OCI-LY1 (cell line): ENCODE measurements at regions not wholly inside any gene's neighbourhood (a gene's known extent, or its start where the extent isn't known, plus 50 kb on each side); places are given as distances from the start of the nearest gene placed in this dataset.

Experiments
- H2AFZ ChIP-seq: fragments of 200-600 bp; sonication (generic), shearing (Covaris generic); 2 replicates; pipeline ENCODE4 v1.6.0; 2014; ENCODE audit warnings: antibody characterized with exemption, mild to moderate bottlenecking, low read length
- H3F3A ChIP-seq: fragments of 200-600 bp; sonication (generic), shearing (Covaris generic); 2 replicates; pipeline ENCODE4 v1.6.0; 2014; ENCODE audit warnings: mild to moderate bottlenecking, antibody characterized with exemption, low read length, moderate library complexity; ENCODE audit not compliant: insufficient read depth
- H3K27ac ChIP-seq: fragments of 200-600 bp; sonication (generic); 2 replicates; pipeline ENCODE4 v1.5.1; 2014; ENCODE audit warnings: low read length, mixed run types, mild to moderate bottlenecking, low read depth; ENCODE audit not compliant: poor library complexity, severe bottlenecking
- H3K27me3 ChIP-seq: fragments of 200-600 bp; sonication (generic); 2 replicates; pipeline ENCODE4 v1.6.0; 2014; ENCODE audit warnings: antibody characterized with exemption, mild to moderate bottlenecking, low read length, moderate library complexity; ENCODE audit not compliant: insufficient read depth
- H3K36me3 ChIP-seq: fragments of 200-600 bp; sonication (generic); 2 replicates; pipeline ENCODE4 v1.6.1; 2014; ENCODE audit warnings: mild to moderate bottlenecking, antibody characterized with exemption, low read length, moderate library complexity, mixed read lengths; ENCODE audit not compliant: insufficient read depth
- H3K4me1 ChIP-seq: fragments of 200-600 bp; sonication (generic); 2 replicates; pipeline ENCODE4 v1.5.1; 2014; ENCODE audit warnings: mild to moderate bottlenecking, low read length, moderate library complexity; ENCODE audit not compliant: insufficient read depth, severe bottlenecking
- H3K4me2 ChIP-seq: fragments of 200-600 bp; sonication (generic), shearing (Covaris generic); 2 replicates; pipeline ENCODE4 v1.6.1; 2014; ENCODE audit warnings: low read length
- H3K4me3 ChIP-seq: fragments of 200-600 bp; sonication (generic); 2 replicates; pipeline ENCODE4 v1.5.1; 2014; ENCODE audit warnings: low read length, low read depth, mild to moderate bottlenecking, mixed read lengths; ENCODE audit not compliant: poor library complexity, severe bottlenecking
- H3K79me2 ChIP-seq: fragments of 200-600 bp; shearing (Covaris generic); 2 replicates; pipeline ENCODE4 v1.6.1; 2016; ENCODE audit warnings: mixed run types, low read length, mixed read lengths; ENCODE audit not compliant: insufficient read depth
- H3K9ac ChIP-seq: fragments of 200-600 bp; sonication (generic), shearing (Covaris generic); 2 replicates; pipeline ENCODE4 v1.6.1; 2014; ENCODE audit warnings: mild to moderate bottlenecking, low read length, mixed read lengths
- H3K9me2 ChIP-seq: fragments of 200-600 bp; sonication (generic), shearing (Covaris generic); 2 replicates; pipeline ENCODE4 v1.6.1; 2014; ENCODE audit warnings: low read depth, mild to moderate bottlenecking, low read length, mixed read lengths
- H3K9me3 ChIP-seq: fragments of 200-600 bp; shearing (Covaris generic); 2 replicates; pipeline ENCODE4 v1.6.1; 2014; ENCODE audit warnings: low read length, mixed read lengths
- H4K20me1 ChIP-seq: fragments of 200-600 bp; sonication (generic), shearing (Covaris generic); 2 replicates; pipeline ENCODE4 v1.6.0; 2016; ENCODE audit warnings: mild to moderate bottlenecking, low read length; ENCODE audit not compliant: insufficient read depth
- EZH2 ChIP-seq: fragments of 200-600 bp; sonication (generic), shearing (Covaris generic); IDR thresholded peaks from 2 replicates; pipeline ENCODE4 v1.8.0; 2017; ENCODE audit warnings: borderline replicate concordance, mixed run types, mild to moderate bottlenecking, antibody characterized with exemption, low read length, moderate library complexity, mixed read lengths
- TF ChIP-seq, protein P1 (sequence below): fragments of 200-600 bp; sonication (generic), shearing (Covaris generic); IDR thresholded peaks from 2 replicates; pipeline ENCODE4 v1.5.1; 2017; ENCODE audit warnings: mild to moderate bottlenecking, antibody characterized with exemption, low read length, moderate library complexity, mixed read lengths

- Histone ChIP-seq H3K4me3 (no peak overlapping the region), H3K9ac (no peak overlapping the region), H3K4me2 (no peak overlapping the region), H3K4me1 (no peaks in the 10 kb centered on the region), H3K9me2 (no peaks in the 10 kb centered on the region), H3K79me2 (no peaks in the 10 kb centered on the region), H4K20me1 (no peaks in the 10 kb centered on the region), H3K36me3 (no peaks in the 10 kb centered on the region), H3K27ac (no peak overlapping the region), H3F3A (no peaks in the 10 kb centered on the region), H2AFZ (no peak overlapping the region), H3K9me3 (no peaks in the 10 kb centered on the region), H3K27me3 (no peaks in the 10 kb centered on the region)
- TF ChIP-seq, protein P1, sequence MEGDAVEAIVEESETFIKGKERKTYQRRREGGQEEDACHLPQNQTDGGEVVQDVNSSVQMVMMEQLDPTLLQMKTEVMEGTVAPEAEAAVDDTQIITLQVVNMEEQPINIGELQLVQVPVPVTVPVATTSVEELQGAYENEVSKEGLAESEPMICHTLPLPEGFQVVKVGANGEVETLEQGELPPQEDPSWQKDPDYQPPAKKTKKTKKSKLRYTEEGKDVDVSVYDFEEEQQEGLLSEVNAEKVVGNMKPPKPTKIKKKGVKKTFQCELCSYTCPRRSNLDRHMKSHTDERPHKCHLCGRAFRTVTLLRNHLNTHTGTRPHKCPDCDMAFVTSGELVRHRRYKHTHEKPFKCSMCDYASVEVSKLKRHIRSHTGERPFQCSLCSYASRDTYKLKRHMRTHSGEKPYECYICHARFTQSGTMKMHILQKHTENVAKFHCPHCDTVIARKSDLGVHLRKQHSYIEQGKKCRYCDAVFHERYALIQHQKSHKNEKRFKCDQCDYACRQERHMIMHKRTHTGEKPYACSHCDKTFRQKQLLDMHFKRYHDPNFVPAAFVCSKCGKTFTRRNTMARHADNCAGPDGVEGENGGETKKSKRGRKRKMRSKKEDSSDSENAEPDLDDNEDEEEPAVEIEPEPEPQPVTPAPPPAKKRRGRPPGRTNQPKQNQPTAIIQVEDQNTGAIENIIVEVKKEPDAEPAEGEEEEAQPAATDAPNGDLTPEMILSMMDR = no peak
- no peak for TF ChIP-seq EZH2
Measured at GRCh38 chr5:15353086-15353645, 146.8 kb upstream of the FBXL7 start.

DNA sequence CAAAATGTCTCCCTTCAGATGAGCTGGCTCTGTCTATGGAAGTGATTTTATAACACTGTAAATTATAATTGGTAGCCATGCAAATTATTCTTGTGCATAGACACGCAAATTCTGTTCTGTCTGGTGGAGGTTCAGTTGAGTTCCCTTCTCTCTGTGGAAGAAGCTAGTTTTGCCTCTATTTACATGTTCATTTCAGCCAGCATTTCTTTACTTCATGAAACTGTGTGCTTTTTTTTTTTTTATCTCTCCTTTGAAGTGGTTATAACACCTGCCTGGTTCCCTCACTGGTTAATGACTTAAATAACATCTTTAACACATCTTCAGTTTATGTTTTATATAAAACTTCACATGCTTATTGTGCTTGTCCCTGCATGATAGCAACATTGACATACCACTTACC, 149.4 kb upstream of the FBXL7 start:
- TF ChIP-seq, protein P1 = no peak
- TF ChIP-seq EZH2 = no peak
- Histone ChIP-seq H3K9me3 (no peaks in the 10 kb centered on the region), H3K4me1 (no peaks in the 10 kb centered on the region), H3K27ac (no peak overlapping the region), H3K36me3 (no peaks in the 10 kb centered on the region), H4K20me1 (no peaks in the 10 kb centered on the region), H2AFZ (no peak overlapping the region), H3F3A (no peaks in the 10 kb centered on the region), H3K4me3 (no peak overlapping the region), H3K27me3 (no peaks in the 10 kb centered on the region), H3K9ac (no peak overlapping the region), H3K9me2 (no peaks in the 10 kb centered on the region), H3K79me2 (no peaks in the 10 kb centered on the region), H3K4me2 (no peak overlapping the region)

GRCh38 chr5:15346738-15347137, 153.2 kb upstream of the FBXL7 start:
- no peak for TF ChIP-seq EZH2
- TF ChIP-seq, protein P1 = no peak
- Histone ChIP-seq H3K27ac (no peak overlapping the region), H4K20me1 (no peaks in the 10 kb centered on the region), H2AFZ (no peak overlapping the region), H3K4me1 (no peaks in the 10 kb centered on the region), H3K36me3 (no peaks in the 10 kb centered on the region), H3K4me3 (no peak overlapping the region), H3K9me3 (no peaks in the 10 kb centered on the region), H3F3A (no peaks in the 10 kb centered on the region), H3K9me2 (no peaks in the 10 kb centered on the region), H3K4me2 (no peak overlapping the region), H3K27me3 (no peaks in the 10 kb centered on the region), H3K79me2 (no peaks in the 10 kb centered on the region), H3K9ac (no peak overlapping the region)
